CD1c-positive myeloid dendritic cell (primary cell): ENCODE measurements at regions not wholly inside any gene's neighbourhood (a gene's known extent, or its start where the extent isn't known, plus 50 kb on each side); places are given as distances from the start of the nearest gene placed in this dataset.

ENCODE experiments used
- DNase-seq: peaks from one replicate; pipeline ENCODE4 v3.0.0-alpha.2; 2016; ENCODE audit errors: extremely low spot score

GRCh38 chr6:54059683-54060082 is 51.6 kb upstream of the MLIP start:
- DNase-seq = no peak

GRCh38 chr6:54060286-54060685 is 51.0 kb upstream of the MLIP start:
- no peak for DNase-seq
